Mesenchymal stem cell (in vitro differentiated cells and primary cell): ENCODE measurements at regions not wholly inside any gene's neighbourhood (a gene's known extent, or its start where the extent isn't known, plus 50 kb on each side); places are given as distances from the start of the nearest gene placed in this dataset.
A peak's percentile ranks its signal among the peaks of the same experiment; 100 is the strongest.
"Not testable (repeated sequence)": the region's sequence is repeated elsewhere in the genome, so short reads cannot be mapped to it uniquely, and the experiment has no call there.

Experiments
- DNase-seq: peaks from one replicate; pipeline ENCODE4 v3.0.0-alpha.2; 2013
- H2AFZ ChIP-seq: one replicate; pipeline ENCODE4 v1.6.1; 2013; ENCODE audit warnings: low read depth, mild to moderate bottlenecking, control low read depth, inconsistent platforms, low read length, moderate library complexity
- H2AK5ac ChIP-seq: 2 replicates; pipeline ENCODE4 v1.6.1; 2013; ENCODE audit warnings: low read length, moderate library complexity, mild to moderate bottlenecking, inconsistent platforms; ENCODE audit not compliant: severe bottlenecking
- H2BK120ac ChIP-seq: one replicate; pipeline ENCODE4 v1.6.1; 2013; ENCODE audit warnings: low read depth, mild to moderate bottlenecking, inconsistent platforms, low read length, moderate library complexity
- H2BK12ac ChIP-seq, 2 experiments: one replicate each; pipeline ENCODE4 v1.6.1; 2013; ENCODE audit warnings: inconsistent platforms in 2 of 2, low read length in 2 of 2, mild to moderate bottlenecking in 2 of 2, moderate library complexity in 2 of 2, control low read depth in 1 of 2
- H2BK15ac ChIP-seq: one replicate; pipeline ENCODE4 v1.6.1; 2013; ENCODE audit warnings: mild to moderate bottlenecking, low read depth, inconsistent platforms; ENCODE audit not compliant: poor library complexity, severe bottlenecking
- H2BK5ac ChIP-seq: 2 replicates; pipeline ENCODE4 v1.6.1; 2013; ENCODE audit warnings: low read depth, mild to moderate bottlenecking, low read length, control low read depth, inconsistent platforms; ENCODE audit not compliant: poor library complexity, severe bottlenecking
- H3K14ac ChIP-seq, 2 experiments: one replicate each; pipeline ENCODE4 v1.6.1; 2013; ENCODE audit warnings: inconsistent platforms in 2 of 2, low read length in 2 of 2, control low read depth in 1 of 2, mild to moderate bottlenecking in 1 of 2, moderate library complexity in 1 of 2
- H3K18ac ChIP-seq, 2 experiments: one replicate each; pipeline ENCODE4 v1.6.1; 2013; ENCODE audit warnings: inconsistent platforms in 2 of 2, low read length in 2 of 2, control low read depth in 1 of 2, low read depth in 1 of 2, mild to moderate bottlenecking in 1 of 2
- H3K23ac ChIP-seq, 2 experiments: one replicate each; pipeline ENCODE4 v1.6.1; 2013; ENCODE audit warnings: inconsistent platforms in 2 of 2, low read length in 2 of 2, mild to moderate bottlenecking in 2 of 2, moderate library complexity in 2 of 2, control low read depth in 1 of 2
- H3K27ac ChIP-seq: 2 replicates; pipeline ENCODE4 v1.5.1; 2013; ENCODE audit warnings: mild to moderate bottlenecking, moderate library complexity, low read length, control low read depth, inconsistent platforms; ENCODE audit not compliant: poor library complexity, severe bottlenecking
- H3K27me3 ChIP-seq, 2 experiments: 2 replicates each; pipeline versions ENCODE4 v1.6.1 to v1.7.0; 2013; ENCODE audit warnings: low read length in 2 of 2, mild to moderate bottlenecking in 2 of 2, moderate library complexity in 2 of 2, control low read depth in 1 of 2, inconsistent platforms in 1 of 2; ENCODE audit not compliant: control insufficient read depth in 1 of 2, insufficient read depth in 1 of 2
- H3K36me3 ChIP-seq, 2 experiments: 2 replicates each; pipeline versions ENCODE4 v1.6.1 to v1.7.0; 2013; ENCODE audit warnings: low read length in 2 of 2, control low read depth in 1 of 2, inconsistent platforms in 1 of 2, low read depth in 1 of 2, mild to moderate bottlenecking in 1 of 2; ENCODE audit not compliant: insufficient read depth in 2 of 2, control insufficient read depth in 1 of 2
- H3K4ac ChIP-seq, 2 experiments: one replicate each; pipeline ENCODE4 v1.6.1; 2013; ENCODE audit warnings: inconsistent platforms in 2 of 2, low read length in 2 of 2, mild to moderate bottlenecking in 2 of 2, moderate library complexity in 2 of 2, control low read depth in 1 of 2, low read depth in 1 of 2
- H3K4me1 ChIP-seq: 2 replicates; pipeline ENCODE4 v1.6.1; 2013; ENCODE audit warnings: low read depth, low read length, control low read depth; ENCODE audit not compliant: control insufficient read depth, insufficient read depth
- H3K4me2 ChIP-seq: 2 replicates; pipeline ENCODE4 v1.6.1; 2013; ENCODE audit warnings: low read length, mild to moderate bottlenecking, inconsistent platforms; ENCODE audit not compliant: poor library complexity, severe bottlenecking
- H3K4me3 ChIP-seq, 2 experiments: 2 replicates each; pipeline versions ENCODE4 v1.5.1 to v1.7.0; 2013; ENCODE audit warnings: low read length in 2 of 2, mild to moderate bottlenecking in 2 of 2, control low read depth in 1 of 2, low read depth in 1 of 2; ENCODE audit not compliant: insufficient read depth in 1 of 2
- H3K79me1 ChIP-seq: replicated peaks from 2 replicates; pipeline ENCODE4 v1.6.1; 2013; ENCODE audit warnings: mild to moderate bottlenecking, control low read depth, low read length, inconsistent platforms; ENCODE audit not compliant: poor library complexity, severe bottlenecking
- H3K9ac ChIP-seq: 2 replicates; pipeline ENCODE4 v1.7.0; 2013; ENCODE audit warnings: mild to moderate bottlenecking, low read length, moderate library complexity
- H3K9me3 ChIP-seq: 2 replicates; pipeline ENCODE4 v1.7.0; 2013; ENCODE audit warnings: mild to moderate bottlenecking, low read length; ENCODE audit not compliant: control insufficient read depth
- H4K8ac ChIP-seq: one replicate; pipeline ENCODE4 v1.6.1; 2013; ENCODE audit warnings: inconsistent platforms, mild to moderate bottlenecking, low read length, moderate library complexity
- H4K91ac ChIP-seq: one replicate; pipeline ENCODE4 v1.6.1; 2013; ENCODE audit warnings: mild to moderate bottlenecking, low read length, inconsistent platforms
- WGBS: methylation state at CpG from one replicate; pipeline ENCODE4 v1.1.7; 2013; ENCODE audit warnings: mixed read lengths; 5-methylcytosine and 5-hydroxymethylcytosine counted together

GRCh38 chr1:172838680-172839313 is 179.9 kb downstream of the FASLG start:
- no peaks in the 10 kb centered on the region for H3K4me1 ChIP-seq
- H4K91ac ChIP-seq = no peak overlapping the region
- WGBS = 100% methylated on average over 2 of the region's 4 CpGs
- H2BK15ac ChIP-seq = no peak overlapping the region
- no peaks in the 10 kb centered on the region for H3K36me3 ChIP-seq
- no peak overlapping the region for H3K18ac ChIP-seq
- H2AK5ac ChIP-seq = no peak overlapping the region
- no peak overlapping the region for H2AFZ ChIP-seq
- H3K14ac ChIP-seq = no peak overlapping the region
- no peak overlapping the region for H2BK120ac ChIP-seq
- H3K9ac ChIP-seq = no peak overlapping the region
- H3K27ac ChIP-seq = no peak overlapping the region
- no peaks in the 10 kb centered on the region for H3K27me3 ChIP-seq
- no peak overlapping the region for H3K4me2 ChIP-seq
- no peaks in the 10 kb centered on the region for H3K79me1 ChIP-seq
- H3K9me3 ChIP-seq = no peaks in the 10 kb centered on the region
- H2BK12ac ChIP-seq = peak overlapping the region; percentile 75 to 82
- H2BK5ac ChIP-seq = no peak overlapping the region
- no peak overlapping the region for H3K23ac ChIP-seq
- H3K4ac ChIP-seq = no peak overlapping the region
- no peak overlapping the region for H4K8ac ChIP-seq
- no peak for DNase-seq
- no peak overlapping the region for H3K4me3 ChIP-seq

- not testable (repeated sequence) for H2BK15ac ChIP-seq, H3K9ac ChIP-seq, H3K4ac ChIP-seq, H3K18ac ChIP-seq, H3K36me3 ChIP-seq, DNase-seq, H3K4me2 ChIP-seq, H3K79me1 ChIP-seq, H3K4me3 ChIP-seq, H2AFZ ChIP-seq, H3K27ac ChIP-seq, H2AK5ac ChIP-seq, H4K8ac ChIP-seq, H2BK12ac ChIP-seq, H3K9me3 ChIP-seq, H3K23ac ChIP-seq, H4K91ac ChIP-seq, H3K4me1 ChIP-seq, H2BK120ac ChIP-seq, H2BK5ac ChIP-seq, H3K27me3 ChIP-seq, H3K14ac ChIP-seq
- 99% methylated on average over 7 of the region's 8 CpGs for WGBS
Observed at GRCh38 chr1:172839639-172840038, 180.7 kb downstream of the FASLG start.

GRCh38 chr1:172843444-172843843 is 184.5 kb downstream of the FASLG start:
- Histone ChIP-seq H3K14ac (no peak overlapping the region), H3K4ac (peak overlapping the region in 1 of 2 experiments; percentile 93), H3K36me3 (no peaks in the 10 kb centered on the region), H2AK5ac (no peak overlapping the region), H3K4me3 (no peak overlapping the region), H3K18ac (peak overlapping the region; percentile 72 to 89), H2BK5ac (no peak overlapping the region), H3K9ac (no peak overlapping the region), H3K4me1 (no peaks in the 10 kb centered on the region), H3K4me2 (no peak overlapping the region), H3K9me3 (no peaks in the 10 kb centered on the region), H2AFZ (no peak overlapping the region), H3K27ac (no peak overlapping the region), H2BK120ac (no peak overlapping the region), H2BK15ac (no peak overlapping the region), H4K91ac (no peak overlapping the region), H3K23ac (no peak overlapping the region), H4K8ac (no peak overlapping the region), H3K79me1 (no peaks in the 10 kb centered on the region), H2BK12ac (peak overlapping the region in 1 of 2 experiments; percentile 94), H3K27me3 (no peaks in the 10 kb centered on the region)
- DNase-seq = no peak
- WGBS = 100% methylated on average over 1 of the region's 2 CpGs

GRCh38 chr1:172845371-172845770 is 186.5 kb downstream of the FASLG start:
- peak overlapping the region; percentile 98 for H4K91ac ChIP-seq
- no peaks in the 10 kb centered on the region for H3K9me3 ChIP-seq
- H3K14ac ChIP-seq = no peak overlapping the region
- no peak overlapping the region for H3K9ac ChIP-seq
- peak overlapping the region; percentile 96 for H4K8ac ChIP-seq
- H2AK5ac ChIP-seq = no peak overlapping the region
- peak; percentile 46 for DNase-seq
- H2BK15ac ChIP-seq = peak overlapping the region; percentile 89
- H3K4me1 ChIP-seq = no peaks in the 10 kb centered on the region
- H3K4me2 ChIP-seq = no peak overlapping the region
- peak overlapping the region; percentile 1 to 75 for H3K4ac ChIP-seq
- H3K27ac ChIP-seq = no peak overlapping the region
- H3K36me3 ChIP-seq = no peaks in the 10 kb centered on the region
- H3K4me3 ChIP-seq = no peak overlapping the region
- peak overlapping the region; percentile 67 to 91 for H3K18ac ChIP-seq
- WGBS = 75% methylated on average over 2 of the region's 2 CpGs
- H3K79me1 ChIP-seq = no peaks in the 10 kb centered on the region
- H2BK120ac ChIP-seq = peak overlapping the region; percentile 94
- no peak overlapping the region for H3K23ac ChIP-seq
- no peak overlapping the region for H2AFZ ChIP-seq
- peak overlapping the region; percentile 89 to 97 for H2BK12ac ChIP-seq
- no peaks in the 10 kb centered on the region for H3K27me3 ChIP-seq
- no peak overlapping the region for H2BK5ac ChIP-seq
